ENCODE measurements at regions not wholly inside any gene's neighbourhood (a gene's known extent, or its start where the extent isn't known, plus 50 kb on each side); places are given as distances from the start of the nearest gene placed in this dataset.

GRCh38 chr11:98836156-98836555 lies 184.6 kb upstream of the CNTN5 start:
- H3K4me3 Mint-ChIP-seq (ENCODE audit: unreplicated experiment): no peak overlapping the region
- no peak for TF ChIP-seq CTCF (IDR thresholded peaks at IDR 0.05; ENCODE audit: insufficient read depth in 1 of 2, low read depth in 1 of 2, low read length in 1 of 2, severe bottlenecking in 1 of 2, unreplicated experiment in 1 of 2)
- no peak overlapping the region for H3K27ac Mint-ChIP-seq (ENCODE audit: unreplicated experiment)
- no TSS peak for BruUV-seq (replicated peaks)
- H3K4me3 ChIP-seq (ENCODE audit: low read depth, low read length): no peak overlapping the region
- DNase-seq: no peak
- H3K4me1 Mint-ChIP-seq (ENCODE audit: low read depth, unreplicated experiment): no peaks in the 10 kb centered on the region
- POLR2A ChIA-PET: no interaction called here
- no peaks in the 10 kb centered on the region for H3K4me1 ChIP-seq
- H3K9me3 ChIP-seq: no peaks in the 10 kb centered on the region
- peaks cover 8% of the 10 kb centered on the region for H3K9me3 Mint-ChIP-seq (ENCODE audit: unreplicated experiment)
- intact Hi-C loops (cut with micrococcal nuclease; ENCODE audit: unreplicated experiment): no loop called here
- CTCF ChIA-PET: interaction anchor here (0.6 kb wide), 1 partner anchor 8 kb away, joined by 11 read pairs; no protein-coding TSS in a partner anchor
- H3K27me3 Mint-ChIP-seq (ENCODE audit: insufficient read depth, unreplicated experiment): no peaks in the 10 kb centered on the region
- H3K36me3 ChIP-seq (ENCODE audit: control insufficient read depth, insufficient read depth, low read length): no peaks in the 10 kb centered on the region
- H3K27me3 ChIP-seq (replicated peaks; ENCODE audit: control insufficient read depth, insufficient read depth, low read length): no peaks in the 10 kb centered on the region
- no peaks in the 10 kb centered on the region for H3K36me3 Mint-ChIP-seq (ENCODE audit: insufficient read depth, unreplicated experiment)

GRCh38 chr11:98842187-98842586 lies 178.6 kb upstream of the CNTN5 start:
- intact Hi-C loops (cut with micrococcal nuclease; ENCODE audit: unreplicated experiment): no loop called here
- H3K36me3 Mint-ChIP-seq (ENCODE audit: insufficient read depth, unreplicated experiment): no peaks in the 10 kb centered on the region
- no peaks in the 10 kb centered on the region for H3K4me1 Mint-ChIP-seq (ENCODE audit: low read depth, unreplicated experiment)
- H3K9me3 ChIP-seq: peaks cover 5% of the 10 kb centered on the region; the same call in 1 of the 2 replicates
- POLR2A ChIA-PET: no interaction called here
- H3K27me3 Mint-ChIP-seq (ENCODE audit: insufficient read depth, unreplicated experiment): no peaks in the 10 kb centered on the region
- H3K27ac Mint-ChIP-seq (ENCODE audit: unreplicated experiment): no peak overlapping the region
- no peak for DNase-seq
- H3K27me3 ChIP-seq (replicated peaks; ENCODE audit: control insufficient read depth, insufficient read depth, low read length): no peaks in the 10 kb centered on the region
- no peak overlapping the region for H3K4me3 Mint-ChIP-seq (ENCODE audit: unreplicated experiment)
- H3K4me3 ChIP-seq (ENCODE audit: low read depth, low read length): no peak overlapping the region
- no TSS peak for BruUV-seq (replicated peaks)
- no peaks in the 10 kb centered on the region for H3K4me1 ChIP-seq
- H3K9me3 Mint-ChIP-seq (ENCODE audit: unreplicated experiment): peaks cover 27% of the 10 kb centered on the region
- CTCF ChIA-PET: no interaction called here
- H3K36me3 ChIP-seq (ENCODE audit: control insufficient read depth, insufficient read depth, low read length): no peaks in the 10 kb centered on the region
- no peak for TF ChIP-seq CTCF (IDR thresholded peaks at IDR 0.05; ENCODE audit: insufficient read depth in 1 of 2, low read depth in 1 of 2, low read length in 1 of 2, severe bottlenecking in 1 of 2, unreplicated experiment in 1 of 2)

GRCh38 chr11:98862169-98862568 lies 158.6 kb upstream of the CNTN5 start:
- no peak overlapping the region for H3K4me3 Mint-ChIP-seq (ENCODE audit: unreplicated experiment)
- no peak for TF ChIP-seq CTCF (IDR thresholded peaks at IDR 0.05; ENCODE audit: insufficient read depth in 1 of 2, low read depth in 1 of 2, low read length in 1 of 2, severe bottlenecking in 1 of 2, unreplicated experiment in 1 of 2)
- intact Hi-C loops (cut with micrococcal nuclease; ENCODE audit: unreplicated experiment): no loop called here
- Histone ChIP-seq H3K36me3 (ENCODE audit: control insufficient read depth, insufficient read depth, low read length) (no peaks in the 10 kb centered on the region), H3K4me1 (no peaks in the 10 kb centered on the region), H3K4me3 (ENCODE audit: low read depth, low read length) (no peak overlapping the region), H3K27me3 (replicated peaks; ENCODE audit: control insufficient read depth, insufficient read depth, low read length) (no peaks in the 10 kb centered on the region), H3K9me3 (no peaks in the 10 kb centered on the region)
- no peak overlapping the region for H3K27ac Mint-ChIP-seq (ENCODE audit: unreplicated experiment)
- no peaks in the 10 kb centered on the region for H3K36me3 Mint-ChIP-seq (ENCODE audit: insufficient read depth, unreplicated experiment)
- H3K4me1 Mint-ChIP-seq (ENCODE audit: low read depth, unreplicated experiment): no peaks in the 10 kb centered on the region
- H3K27me3 Mint-ChIP-seq (ENCODE audit: insufficient read depth, unreplicated experiment): no peaks in the 10 kb centered on the region
- POLR2A ChIA-PET: no interaction called here
- CTCF ChIA-PET: interaction anchor here (0.7 kb wide), 1 partner anchor 547 kb away, joined by 4 read pairs; no protein-coding TSS in a partner anchor
- BruUV-seq (replicated peaks): no TSS peak
- DNase-seq: no peak
- H3K9me3 Mint-ChIP-seq (ENCODE audit: unreplicated experiment): peaks cover 9% of the 10 kb centered on the region
